ENCODE measurements at regions not wholly inside any gene's neighbourhood (a gene's known extent, or its start where the extent isn't known, plus 50 kb on each side); places are given as distances from the start of the nearest gene placed in this dataset.

- intact Hi-C loops (cut with micrococcal nuclease): no loop called here
These were observed 173.8 kb upstream of the THBS1 start for GRCh38 chr15:39407116-39407515.

- intact Hi-C loops (cut with micrococcal nuclease): no loop called here
These were observed 170.9 kb upstream of the THBS1 start for GRCh38 chr15:39409876-39410530.

- intact Hi-C loops (cut with micrococcal nuclease): no loop called here
These were observed 169.5 kb upstream of the THBS1 start for GRCh38 chr15:39411102-39411989.

GRCh38 chr15:39413558-39413957 lies 167.3 kb upstream of the THBS1 start:
- intact Hi-C loops (cut with micrococcal nuclease): no loop called here

DNA sequence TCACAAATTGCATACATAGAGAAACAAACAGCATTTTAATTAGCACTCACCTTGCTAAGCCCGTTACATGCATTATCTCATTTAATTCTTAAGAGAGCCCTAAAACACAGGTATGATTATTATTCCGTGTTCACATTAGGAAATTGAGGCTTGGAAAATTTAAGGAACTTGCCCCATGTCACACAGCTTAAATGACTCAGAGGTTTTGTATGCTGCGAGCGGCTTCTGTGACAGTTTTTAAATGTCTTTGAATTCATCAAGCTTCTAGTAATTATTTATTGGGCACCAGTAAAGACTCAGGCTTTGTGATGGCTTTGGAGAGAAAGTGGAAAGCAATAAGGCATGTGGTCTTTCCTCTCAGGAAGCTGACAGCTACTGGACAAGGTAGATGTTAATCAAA lies 166.7 kb upstream of the THBS1 start:
- intact Hi-C loops (cut with micrococcal nuclease): no loop called here

GRCh38 chr15:39415634-39416033 lies 165.2 kb upstream of the THBS1 start:
- intact Hi-C loops (cut with micrococcal nuclease): no loop called here

- intact Hi-C loops (cut with micrococcal nuclease): no loop called here
These were observed 164.6 kb upstream of the THBS1 start for GRCh38 chr15:39416258-39416657.

DNA sequence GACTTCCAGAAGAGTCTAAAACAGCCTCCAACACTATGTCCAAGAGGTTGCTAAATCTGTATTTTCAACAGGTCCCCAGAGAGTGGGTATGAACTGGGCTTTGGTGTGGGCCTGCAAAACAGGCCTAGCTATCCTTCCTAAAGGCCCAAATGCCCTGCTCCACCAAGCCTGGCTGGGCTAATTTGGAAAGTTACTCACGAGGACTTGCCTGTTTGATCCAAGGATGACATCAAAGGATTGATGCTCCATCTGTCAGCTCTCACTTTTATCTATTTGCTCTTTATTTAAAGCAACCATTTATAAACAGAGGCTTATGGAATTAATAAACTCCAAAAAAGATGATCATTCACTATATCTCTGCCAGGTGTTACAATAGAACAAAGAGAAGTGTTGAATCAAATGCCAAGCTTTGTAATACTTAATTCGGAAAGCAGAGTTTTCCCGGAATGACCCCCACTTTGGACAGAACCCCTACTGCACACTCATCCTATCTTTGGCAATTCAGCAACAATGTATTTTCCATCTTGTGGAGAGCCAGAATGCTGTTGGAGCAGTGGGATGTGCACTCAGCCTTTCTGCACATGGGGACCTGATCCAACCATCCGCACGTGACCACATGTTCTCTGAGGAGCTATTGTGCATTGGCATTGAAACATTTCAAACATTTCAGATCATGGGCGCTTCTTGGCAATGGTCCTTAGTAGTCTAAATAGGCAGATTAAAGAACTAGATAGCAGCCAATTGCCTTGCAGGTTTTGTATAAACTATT lies 163.3 kb upstream of the THBS1 start:
- intact Hi-C loops (cut with micrococcal nuclease): no loop called here

DNA sequence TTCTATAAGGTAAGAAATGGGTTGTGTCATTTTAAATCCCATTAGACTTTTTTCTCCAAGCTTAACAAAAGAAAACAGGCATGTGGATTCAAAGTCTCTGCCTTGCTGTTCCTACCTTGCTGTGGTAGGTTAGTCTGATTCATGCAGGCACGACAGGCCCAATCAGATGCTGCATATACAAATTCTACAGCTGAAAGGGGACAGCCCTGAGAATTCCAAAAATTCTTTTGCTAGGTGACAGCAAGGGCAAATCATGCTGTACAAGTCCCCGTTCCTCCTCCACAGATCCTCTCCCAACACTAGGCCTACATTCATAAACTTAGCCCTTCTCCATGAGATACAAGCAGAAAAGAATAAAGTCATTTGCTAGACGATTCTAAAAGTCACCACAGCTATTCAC lies 161.2 kb upstream of the THBS1 start:
- intact Hi-C loops (cut with micrococcal nuclease): loop anchor here (10.0 kb wide), 1 partner anchor 985 kb away; no protein-coding TSS in a partner anchor

GRCh38 chr15:39420123-39420852 lies 160.6 kb upstream of the THBS1 start:
- intact Hi-C loops (cut with micrococcal nuclease): loop anchor here (10.0 kb wide), 1 partner anchor 985 kb away; no protein-coding TSS in a partner anchor

DNA sequence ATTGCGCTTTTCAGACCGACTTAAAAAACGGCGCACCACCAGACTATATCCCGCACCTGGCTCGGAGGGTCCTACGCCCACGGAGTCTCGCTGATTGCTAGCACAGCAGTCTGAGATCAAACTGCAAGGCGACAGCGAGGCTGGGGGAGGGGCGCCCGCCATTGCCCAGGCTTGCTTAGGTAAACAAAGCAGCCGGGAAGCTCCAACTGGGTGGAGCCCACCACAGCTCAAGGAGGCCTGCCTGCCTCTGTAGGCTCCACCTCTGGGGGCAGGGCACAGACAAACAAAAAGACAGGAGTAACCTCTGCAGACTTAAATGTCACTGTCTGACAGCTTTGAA lies 160.1 kb upstream of the THBS1 start:
- intact Hi-C loops (cut with micrococcal nuclease): loop anchor here (10.0 kb wide), 1 partner anchor 986 kb away; no protein-coding TSS in a partner anchor

GRCh38 chr15:39426552-39427532 lies 154.0 kb upstream of the THBS1 start:
- intact Hi-C loops (cut with micrococcal nuclease): loop anchor here (10.0 kb wide), 1 partner anchor 992 kb away; no protein-coding TSS in a partner anchor

DNA sequence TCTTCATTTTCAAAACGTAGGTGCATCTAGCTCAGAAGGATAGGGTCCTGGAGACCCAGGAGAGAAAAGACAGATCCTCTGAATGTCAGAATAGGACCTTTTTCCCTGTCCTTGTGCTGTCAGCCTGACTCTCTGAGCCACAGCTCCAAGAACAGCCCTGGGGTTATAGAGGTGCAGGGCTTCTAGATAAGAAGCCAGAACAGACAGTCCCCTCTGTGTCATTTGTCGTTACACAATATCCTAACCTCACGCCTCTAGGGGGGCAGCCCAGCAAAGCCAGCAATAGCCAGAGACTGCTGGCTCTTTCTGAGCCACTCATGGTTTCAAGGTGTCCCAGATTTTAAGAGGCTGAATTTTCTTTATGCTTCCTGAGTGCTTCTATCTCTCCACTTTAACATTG lies 153.2 kb upstream of the THBS1 start:
- intact Hi-C loops (cut with micrococcal nuclease): loop anchor here (10.0 kb wide), 1 partner anchor 993 kb away; no protein-coding TSS in a partner anchor

- intact Hi-C loops (cut with micrococcal nuclease): loop anchor here (10.0 kb wide), 1 partner anchor 995 kb away; no protein-coding TSS in a partner anchor
These were observed 151.0 kb upstream of the THBS1 start for GRCh38 chr15:39429898-39430357.

DNA sequence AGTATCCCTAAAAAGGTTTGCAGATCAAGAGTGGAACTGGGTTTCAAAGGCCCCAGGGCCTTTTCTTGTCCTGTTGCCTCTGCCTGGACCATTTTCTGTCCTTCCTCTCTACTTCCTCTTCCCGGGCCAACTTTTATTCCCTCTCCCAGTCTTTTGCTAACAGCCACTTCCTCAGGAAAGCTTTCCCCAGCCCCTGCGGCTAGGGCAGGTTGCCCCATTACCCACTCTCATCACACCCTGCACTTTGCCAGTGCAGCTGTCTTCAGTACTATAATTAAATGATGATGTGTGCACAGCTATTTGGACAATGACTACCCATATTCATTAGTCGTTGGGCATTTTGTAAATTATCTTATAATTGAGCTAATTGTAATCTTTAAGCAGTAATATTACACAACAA lies 150.5 kb upstream of the THBS1 start:
- intact Hi-C loops (cut with micrococcal nuclease): no loop called here

GRCh38 chr15:39431376-39431775 lies 149.5 kb upstream of the THBS1 start:
- intact Hi-C loops (cut with micrococcal nuclease): no loop called here

- intact Hi-C loops (cut with micrococcal nuclease): no loop called here
These were observed 148.9 kb upstream of the THBS1 start for GRCh38 chr15:39432026-39432425.

- intact Hi-C loops (cut with micrococcal nuclease): no loop called here
These were observed 147.9 kb upstream of the THBS1 start for GRCh38 chr15:39432912-39433348.

- intact Hi-C loops (cut with micrococcal nuclease): no loop called here
These were observed 147.5 kb upstream of the THBS1 start for GRCh38 chr15:39433376-39433775.

GRCh38 chr15:39434163-39434562 lies 146.7 kb upstream of the THBS1 start:
- intact Hi-C loops (cut with micrococcal nuclease): no loop called here
